NOMO-1 (cell line): ENCODE measurements at regions not wholly inside any gene's neighbourhood (a gene's known extent, or its start where the extent isn't known, plus 50 kb on each side); places are given as distances from the start of the nearest gene placed in this dataset.

Experiments used
- DNase-seq, 2 experiments: peaks; one replicate each; lab custom pipeline; 2025; ENCODE audit not compliant: unreplicated experiment in 2 of 2; lab: John Stamatoyannopoulos, UW

DNA sequence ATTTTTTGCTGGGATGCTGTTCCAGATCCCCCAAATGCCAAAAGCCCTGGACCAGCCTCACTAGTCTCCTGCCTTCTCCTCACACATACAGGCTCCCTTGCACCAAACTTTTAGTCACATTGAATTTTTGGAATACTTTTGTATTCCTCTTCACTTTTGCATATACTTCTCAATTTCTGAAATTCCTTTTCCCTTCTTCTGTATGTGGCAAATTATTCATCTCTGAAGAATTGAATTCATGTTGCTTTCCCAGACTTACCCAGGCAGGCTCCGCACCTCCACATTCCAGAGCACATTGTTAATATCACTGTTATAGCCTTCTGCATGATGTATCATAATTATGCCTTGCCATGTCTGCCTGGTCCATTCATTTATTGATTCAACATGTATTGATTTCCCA lies 255.3 kb upstream of the POU3F2 start:
- no peak for DNase-seq

DNA sequence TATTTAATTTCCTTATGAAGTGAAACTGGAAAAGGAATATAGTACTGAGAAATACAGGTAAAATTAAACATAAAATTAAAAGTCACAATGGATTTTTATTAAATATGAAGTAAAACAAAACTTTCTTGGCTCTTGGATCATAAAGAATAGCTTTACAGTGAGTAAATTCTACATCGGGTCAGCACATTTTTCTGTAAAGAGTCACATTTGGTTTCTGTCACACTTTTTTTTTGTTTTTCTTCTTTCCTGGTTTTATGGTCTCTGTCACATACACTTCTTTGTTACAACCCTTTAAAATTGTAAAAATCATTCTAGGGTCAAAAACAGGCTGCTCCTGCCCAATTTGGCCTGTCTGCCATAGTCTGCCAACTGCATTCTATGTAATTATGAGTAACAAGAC lies 254.4 kb upstream of the POU3F2 start:
- no peak for DNase-seq

DNA sequence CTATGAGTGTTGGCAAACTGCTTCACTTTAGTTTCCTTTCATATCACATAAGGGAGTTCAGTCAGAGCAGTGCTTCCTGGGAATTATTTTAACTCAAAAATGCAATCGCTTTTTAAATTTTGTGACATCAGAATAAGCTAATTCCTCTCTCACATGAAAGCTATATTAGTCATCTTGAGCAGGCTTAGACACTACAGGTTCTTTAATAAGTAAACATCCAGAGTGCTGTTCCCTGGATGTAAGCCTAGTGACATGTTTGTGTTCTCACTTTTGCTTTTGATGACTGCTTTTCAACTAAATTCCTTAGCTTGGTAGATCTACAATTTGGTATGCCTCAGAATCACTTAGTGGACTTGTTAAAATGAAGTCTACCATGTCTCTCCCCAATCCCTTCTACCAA lies 252.7 kb upstream of the POU3F2 start:
- no peak for DNase-seq

DNA sequence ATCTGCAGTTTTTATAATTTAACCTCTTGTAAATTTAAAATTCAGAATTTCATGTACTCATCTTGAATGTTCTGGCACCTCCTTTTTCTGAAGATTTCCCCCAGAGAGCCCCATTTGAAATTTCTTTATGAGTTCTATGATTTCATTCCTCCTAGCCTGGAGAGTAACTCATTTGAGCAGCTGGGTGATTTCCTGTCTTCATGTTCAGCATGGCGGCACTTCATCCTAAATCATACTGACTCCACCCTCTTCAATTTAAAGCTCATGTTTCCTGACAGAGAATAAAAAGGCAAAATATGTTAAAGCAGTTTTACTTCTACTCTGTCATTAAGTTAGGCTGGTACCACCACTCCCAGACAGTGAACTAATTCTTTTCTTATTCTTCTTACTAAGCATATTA lies 250.9 kb upstream of the POU3F2 start:
- DNase-seq = no peak

DNA sequence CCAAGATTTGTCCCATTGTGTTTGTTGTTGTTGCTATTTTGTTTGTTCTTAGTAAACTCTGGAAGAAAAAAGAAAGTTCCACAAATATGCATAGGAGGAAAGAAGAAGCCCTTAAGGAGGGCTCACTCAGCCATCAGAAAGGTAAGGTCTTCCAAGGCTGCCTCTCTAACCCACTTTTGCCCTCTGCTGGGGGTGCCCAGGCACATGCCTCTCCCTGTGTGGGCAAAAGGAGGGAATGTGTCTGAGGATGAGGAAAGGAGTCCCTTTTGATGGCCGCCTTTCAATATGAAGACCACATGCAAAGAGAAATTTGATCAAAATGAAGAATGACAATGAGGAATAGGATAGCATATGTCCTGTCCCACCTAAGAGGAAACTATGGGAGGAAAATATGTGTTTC lies 248.2 kb upstream of the POU3F2 start:
- no peak for DNase-seq

DNA sequence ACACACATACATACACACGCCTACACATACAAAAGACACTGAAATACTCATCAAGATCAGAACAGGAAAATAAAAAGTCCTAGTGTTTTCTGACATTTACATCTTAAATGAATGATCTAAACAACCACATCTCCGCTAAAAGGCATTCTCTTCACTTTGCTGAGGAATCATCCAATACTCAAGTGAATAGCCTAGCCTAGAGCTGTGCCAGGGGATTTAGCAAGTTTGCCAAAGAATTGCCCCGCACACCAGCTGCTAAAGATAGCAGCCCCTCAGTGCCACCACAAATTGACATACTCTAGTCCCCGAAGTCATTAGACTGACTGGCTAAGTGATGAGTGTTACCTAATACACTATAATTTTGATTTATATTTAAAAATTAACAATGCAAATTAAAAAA lies 246.8 kb upstream of the POU3F2 start:
- no peak for DNase-seq

DNA sequence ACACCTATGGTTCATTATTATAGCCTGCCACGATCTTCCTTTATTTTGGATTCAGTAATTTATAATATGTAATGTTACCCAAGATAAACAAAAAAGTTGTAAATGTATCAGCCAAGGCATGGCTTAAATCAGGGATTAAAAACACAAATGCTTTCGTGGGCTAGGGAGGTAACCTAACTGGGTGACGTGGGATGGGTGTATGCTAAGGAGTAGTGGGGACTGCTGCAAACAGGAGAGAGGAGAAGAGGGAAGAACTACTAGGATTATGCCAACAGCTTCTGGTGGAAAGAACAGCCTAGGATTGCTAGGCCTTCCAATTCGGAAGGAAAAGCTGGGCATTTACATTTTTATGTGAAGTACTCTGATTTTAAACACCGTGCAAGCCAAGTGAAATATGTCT lies 244.8 kb upstream of the POU3F2 start:
- no peak for DNase-seq

DNA sequence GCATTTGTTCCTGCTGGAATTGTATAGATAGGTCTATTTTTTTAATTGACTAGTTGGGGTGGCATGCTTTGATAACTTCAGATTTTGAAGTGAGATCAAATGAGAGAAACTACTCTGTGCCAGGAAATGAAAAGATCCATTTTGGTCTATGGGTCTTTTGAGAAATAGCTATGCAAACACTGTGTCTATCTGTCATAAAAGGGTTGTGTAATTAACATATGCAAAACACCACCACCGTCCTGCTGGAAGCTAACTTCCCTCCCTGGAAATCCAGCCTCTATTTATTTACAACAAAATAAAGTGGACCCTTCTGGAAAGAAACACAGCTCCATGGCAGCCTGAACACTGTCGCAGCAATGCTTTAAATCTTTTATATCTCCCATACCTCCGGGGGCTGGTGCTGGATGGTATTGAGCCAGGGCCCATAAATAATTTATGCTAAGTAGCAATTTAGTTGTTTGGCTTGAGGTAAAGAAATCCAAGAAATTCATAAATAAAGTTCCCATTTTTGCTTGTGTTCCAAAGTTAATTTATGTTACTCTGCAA lies 244.2 kb upstream of the POU3F2 start:
- DNase-seq = no peak

DNA sequence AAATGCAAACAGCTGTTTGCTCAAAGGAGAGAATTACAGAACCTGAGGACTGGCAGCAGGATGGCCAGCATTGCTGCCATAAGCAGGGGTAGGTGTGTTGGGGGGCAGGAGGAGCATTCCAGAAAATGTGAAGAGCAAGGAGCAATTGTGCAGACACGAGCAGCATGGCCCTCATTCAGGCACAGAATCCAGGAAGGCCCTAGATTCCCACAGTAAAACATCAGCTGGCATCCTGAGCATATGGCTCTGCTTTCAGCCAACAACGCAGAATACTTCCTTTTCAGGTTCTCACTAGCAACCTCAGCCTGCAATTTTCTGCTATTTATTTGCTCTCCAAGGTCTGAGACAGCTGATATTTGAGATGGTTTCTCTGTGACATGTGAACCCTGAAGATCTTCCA lies 243.4 kb upstream of the POU3F2 start:
- DNase-seq = no peak

DNA sequence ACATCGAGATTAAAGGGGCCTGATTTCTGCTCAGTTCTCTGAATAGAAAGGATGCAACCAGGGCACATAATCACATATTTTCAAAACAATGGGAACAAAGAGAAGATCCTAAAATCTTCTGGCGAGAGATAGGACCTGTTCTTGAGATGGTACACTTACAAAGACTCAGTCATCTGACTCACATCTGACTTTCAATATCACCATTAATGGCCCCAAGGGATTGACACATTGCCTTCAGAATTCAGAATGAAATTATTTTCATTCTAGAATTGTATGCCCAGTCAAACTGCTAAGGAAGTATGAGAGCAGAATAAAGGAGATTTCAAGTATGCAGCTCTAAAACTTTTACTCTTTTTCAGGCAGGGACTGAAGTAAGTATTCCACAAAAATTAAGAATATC lies 240.7 kb upstream of the POU3F2 start:
- no peak for DNase-seq

DNA sequence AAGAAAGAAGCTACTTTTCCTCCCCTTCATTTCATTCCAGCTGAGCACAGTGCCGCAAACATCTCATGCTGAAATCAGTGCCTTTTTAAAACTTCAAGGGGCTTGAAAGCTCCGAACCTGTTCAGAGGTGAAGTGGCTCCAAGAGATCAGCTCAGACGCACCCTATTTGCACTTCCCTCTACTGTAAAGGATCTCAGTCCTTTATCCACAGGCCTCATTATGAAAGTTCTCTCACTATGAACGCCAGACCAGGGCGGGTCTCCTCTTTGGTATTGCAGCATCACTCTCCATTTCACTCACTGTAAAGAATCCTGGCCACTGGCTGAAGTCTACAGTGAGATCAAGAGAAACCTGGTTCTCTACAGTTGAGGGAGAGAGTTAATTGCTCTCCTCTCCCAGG lies 232.7 kb upstream of the POU3F2 start:
- no peak for DNase-seq

DNA sequence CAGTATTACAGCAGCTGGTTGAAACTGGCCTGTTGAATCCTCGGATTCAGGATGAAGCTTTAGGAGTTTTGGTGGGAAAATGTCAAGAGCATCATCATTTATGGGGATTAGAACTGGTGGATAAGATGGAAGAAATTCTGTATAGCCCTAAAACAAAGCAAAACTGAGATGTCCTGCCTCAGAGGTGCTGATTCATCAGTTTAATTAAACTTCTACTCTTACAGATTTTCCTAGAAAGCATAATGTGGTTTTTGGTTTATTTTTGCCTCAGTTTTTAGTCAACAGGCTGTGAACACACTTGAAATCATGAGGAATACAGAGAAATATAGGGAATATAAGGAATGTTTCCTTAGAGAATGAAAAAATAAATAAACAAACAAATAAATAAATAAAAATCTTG lies 228.7 kb upstream of the POU3F2 start:
- DNase-seq = no peak

DNA sequence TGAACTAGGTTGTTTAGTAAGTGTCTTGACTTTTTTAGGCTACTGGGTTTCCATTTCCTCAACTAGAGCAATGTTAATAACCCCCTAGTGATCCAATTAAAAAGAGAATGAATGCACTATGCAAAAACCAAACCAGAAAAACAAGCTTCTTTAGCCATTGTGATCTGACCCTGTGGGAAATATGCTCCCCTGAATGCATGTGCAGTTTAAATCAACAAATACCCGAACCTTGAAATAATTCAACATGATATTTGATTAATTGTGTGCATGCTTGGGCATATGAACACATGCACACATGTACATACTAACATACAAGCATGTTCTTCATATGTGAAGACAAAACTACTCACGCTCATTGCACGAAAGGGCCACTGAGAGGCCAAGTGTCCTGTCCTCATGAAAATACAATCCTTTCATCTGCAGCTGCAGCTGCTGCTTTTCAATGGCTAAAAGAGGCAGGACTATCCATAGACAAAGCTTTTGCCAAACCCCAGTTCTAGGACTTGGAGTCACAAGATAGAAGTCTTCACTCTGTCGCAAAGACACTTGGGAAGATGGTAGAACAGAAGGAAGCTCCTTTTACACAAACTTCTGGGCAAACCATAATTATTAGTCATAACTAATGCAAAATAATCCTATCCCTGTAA lies 207.1 kb upstream of the POU3F2 start:
- no peak for DNase-seq

DNA sequence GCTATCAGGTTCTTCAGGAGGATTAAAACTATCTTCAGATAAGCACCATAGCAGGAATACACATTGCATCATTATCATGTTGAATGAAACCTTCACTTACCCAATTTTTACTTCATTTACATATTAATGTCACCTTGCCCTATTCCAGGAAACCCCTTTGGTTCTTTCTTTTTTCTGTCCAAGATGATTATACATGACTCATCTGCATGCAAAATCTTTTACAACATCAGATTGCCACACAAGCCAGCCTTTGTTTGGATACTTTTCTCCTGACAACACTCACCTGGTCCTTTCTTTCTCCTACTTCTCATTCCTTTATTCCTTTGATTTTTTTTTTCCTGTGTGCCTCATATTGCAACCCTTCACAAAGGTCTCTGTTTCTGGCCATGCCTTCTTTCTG lies 200.5 kb upstream of the POU3F2 start:
- no peak for DNase-seq

DNA sequence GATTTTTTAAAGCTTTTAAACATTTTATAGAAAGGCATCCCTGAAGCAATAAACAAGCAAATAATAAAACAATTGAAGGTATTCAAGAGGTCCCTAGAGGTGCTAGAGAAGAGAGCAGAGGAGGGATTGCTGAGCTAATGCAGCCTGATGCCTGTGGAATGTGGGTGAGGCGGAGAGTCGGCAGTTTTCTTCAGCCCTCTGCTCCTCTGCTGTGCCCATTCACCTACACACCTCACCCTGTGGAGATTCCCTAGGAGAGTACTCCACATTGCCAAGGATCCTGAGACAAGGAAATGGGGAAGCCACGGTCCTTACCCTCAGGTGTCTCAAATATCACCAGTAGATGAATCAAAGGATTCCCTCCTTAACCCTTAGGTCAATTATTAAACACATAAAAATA lies 199.8 kb upstream of the POU3F2 start:
- DNase-seq = no peak

DNA sequence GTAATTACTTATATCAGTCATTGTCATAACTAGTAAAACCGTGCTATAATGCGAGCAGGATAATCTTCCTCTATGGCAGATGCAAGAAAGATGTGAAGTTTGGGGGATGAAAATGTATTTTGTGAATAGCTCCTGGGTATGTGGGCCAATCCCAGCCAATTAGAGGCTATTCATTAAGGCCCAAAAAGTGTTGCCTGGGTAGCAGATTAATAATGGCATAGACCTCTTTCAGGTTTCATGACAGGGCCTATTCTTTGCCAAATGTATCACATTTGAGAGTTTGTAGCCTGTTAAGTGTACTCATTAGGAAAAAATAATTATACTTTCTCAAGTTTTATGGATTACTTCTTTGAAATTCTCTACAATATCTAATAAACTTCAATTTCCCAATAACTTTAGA lies 199.2 kb upstream of the POU3F2 start:
- no peak for DNase-seq

DNA sequence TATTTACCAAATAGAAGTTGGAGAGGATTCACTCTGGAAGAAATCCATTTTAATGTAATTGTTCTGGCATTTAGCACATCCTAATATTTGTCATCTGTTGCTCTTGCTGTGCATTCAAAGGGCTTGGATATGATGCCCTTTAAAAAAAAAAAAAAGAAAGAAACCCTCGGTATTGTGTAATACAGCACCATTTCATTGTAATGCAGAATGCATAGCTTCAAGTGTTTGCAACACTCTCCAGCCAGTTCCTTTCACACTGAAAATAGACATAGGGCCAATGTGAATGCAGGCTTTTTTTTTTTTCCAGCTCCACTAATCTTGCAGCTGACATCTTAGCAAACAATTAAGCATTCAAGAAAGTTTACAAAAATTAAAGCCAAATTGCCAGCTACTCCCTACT lies 197.4 kb upstream of the POU3F2 start:
- no peak for DNase-seq

DNA sequence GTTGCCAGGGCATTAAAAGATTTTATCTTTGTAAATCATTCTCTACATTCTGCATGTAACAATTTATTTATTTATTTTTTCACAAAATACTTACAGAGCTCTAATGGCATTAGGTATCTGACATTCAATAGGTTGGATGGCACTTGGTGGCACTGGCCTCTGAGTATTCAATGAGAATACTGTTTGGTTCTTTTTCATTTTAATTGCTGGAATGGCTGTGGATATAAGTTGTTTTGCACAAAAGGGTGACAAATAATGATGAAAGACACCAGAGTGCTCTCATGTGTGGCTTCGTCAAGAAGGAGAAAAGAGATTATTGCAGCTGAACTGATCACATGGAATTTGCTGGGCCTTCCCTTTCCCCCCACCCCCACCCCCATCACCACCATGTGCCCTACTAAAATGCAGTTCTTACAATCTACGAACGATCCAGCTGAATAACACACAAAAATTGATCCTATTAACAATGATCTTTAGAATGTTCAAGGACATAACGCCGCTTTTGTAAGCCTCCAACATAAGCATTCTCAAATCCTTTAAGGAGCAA lies 195.2 kb upstream of the POU3F2 start:
- no peak for DNase-seq

DNA sequence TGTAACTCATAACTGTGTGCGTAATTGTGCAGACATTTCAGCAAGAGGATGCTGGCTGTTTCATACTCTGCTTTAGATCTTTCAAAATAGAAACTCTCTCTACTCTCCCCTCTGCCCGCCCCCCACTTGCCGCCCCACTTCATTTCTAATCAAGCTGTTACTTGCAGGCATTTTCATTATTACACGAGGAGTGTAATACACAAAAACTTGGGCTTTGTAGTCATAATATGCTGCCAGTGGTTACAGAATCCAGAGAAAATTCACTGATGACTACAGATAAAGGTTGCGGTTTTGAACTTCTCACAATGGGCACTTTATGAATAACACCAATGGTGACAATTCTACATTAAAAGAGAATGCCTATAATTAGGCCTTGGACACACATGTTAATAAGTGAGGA lies 194.0 kb upstream of the POU3F2 start:
- DNase-seq = no peak

DNA sequence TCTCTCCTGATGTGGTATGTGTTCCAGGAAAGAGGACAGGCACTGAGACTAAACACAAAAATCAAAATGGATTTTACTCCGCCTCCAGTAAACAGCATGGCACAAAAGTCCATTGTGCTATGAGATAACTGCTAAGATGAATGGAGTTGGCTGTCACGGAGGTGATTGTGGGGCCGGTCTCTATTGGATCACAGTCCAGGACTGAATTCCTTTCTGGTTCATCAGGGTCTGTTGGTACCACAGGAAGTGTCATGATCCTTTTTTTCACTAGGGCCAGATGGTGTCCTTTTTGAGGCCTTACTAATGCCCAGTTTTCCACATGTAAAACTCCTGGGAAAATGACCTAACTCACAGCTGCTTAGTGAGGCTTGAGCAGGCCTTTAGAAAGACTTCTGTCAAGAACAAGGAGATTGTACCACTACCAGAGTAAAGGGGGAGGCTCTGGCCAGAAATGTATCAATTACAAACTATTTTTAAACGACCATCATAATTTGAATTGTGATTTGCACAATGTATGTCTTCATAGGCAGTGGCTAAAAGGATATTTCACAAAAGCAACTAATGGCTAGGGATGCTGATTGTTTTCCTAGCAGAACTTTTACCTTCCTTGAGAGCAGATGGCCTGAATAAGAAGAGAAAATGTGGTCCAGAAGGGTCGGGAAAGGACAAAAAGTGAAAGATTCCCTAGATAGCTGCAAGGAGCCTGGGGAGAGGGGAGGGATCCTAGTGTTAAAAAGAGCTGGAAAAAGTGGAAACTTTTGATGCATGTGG lies 192.2 kb upstream of the POU3F2 start:
- no peak for DNase-seq

DNA sequence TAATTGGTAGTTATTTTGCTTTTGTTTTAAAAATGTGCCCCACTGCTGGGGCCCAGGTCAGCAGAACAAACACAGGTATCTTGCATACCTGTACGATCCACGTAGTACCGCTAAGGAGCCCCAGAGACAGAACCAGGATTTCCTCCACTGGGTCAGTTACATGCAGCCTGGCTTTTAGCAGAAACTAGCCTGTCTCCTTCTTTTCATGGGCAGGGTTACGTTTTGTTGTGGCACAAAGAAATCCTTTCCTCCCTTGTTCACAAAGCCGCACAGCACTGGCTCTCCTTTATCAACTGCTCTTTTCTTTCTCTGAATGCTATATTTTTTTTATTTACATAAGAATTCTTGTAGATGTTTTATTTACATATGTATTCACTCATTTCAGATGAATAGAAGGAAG lies 190.3 kb upstream of the POU3F2 start:
- no peak for DNase-seq

DNA sequence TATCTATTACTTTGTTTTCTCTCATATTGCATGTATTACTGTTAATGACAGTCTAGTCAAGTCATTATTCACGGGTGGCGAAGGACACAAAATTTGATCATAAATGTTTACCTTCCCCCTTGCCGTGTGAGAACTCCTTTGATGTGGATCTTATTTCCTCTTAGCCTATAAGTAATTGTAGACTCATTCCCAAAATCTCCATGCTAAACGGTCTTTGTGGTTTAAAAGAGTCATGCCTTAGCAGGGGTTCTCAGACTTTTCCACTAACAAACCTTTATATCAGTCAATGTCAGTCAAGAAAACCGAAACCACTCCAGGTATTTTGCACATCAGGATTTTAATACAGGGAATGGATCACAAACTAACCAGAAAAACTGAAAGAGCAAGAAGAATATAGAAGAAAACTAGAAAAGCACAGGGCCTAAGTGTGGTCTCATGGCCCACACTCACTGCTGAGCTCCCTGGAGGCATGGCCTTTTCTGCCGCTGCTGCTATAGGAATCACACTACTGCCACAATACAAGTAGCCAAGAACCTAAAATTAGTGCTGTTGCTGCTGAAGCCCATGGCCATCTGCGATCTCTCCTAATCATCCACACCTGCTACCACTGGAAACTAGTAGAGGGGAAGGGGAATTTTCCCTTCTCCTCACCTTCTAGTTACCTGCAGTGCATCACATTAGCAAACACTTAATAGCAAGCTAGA lies 186.0 kb upstream of the POU3F2 start:
- no peak for DNase-seq
